NCI-H128 (cell line): ENCODE measurements at regions not wholly inside any gene's neighbourhood (a gene's known extent, or its start where the extent isn't known, plus 50 kb on each side); places are given as distances from the start of the nearest gene placed in this dataset.
"Not testable (repeated sequence)": the region's sequence is repeated elsewhere in the genome, so short reads cannot be mapped to it uniquely, and the experiment has no call there.

ENCODE experiments used
- DNase-seq: peaks from one replicate; lab custom pipeline; 2025; ENCODE audit not compliant: unreplicated experiment; lab: John Stamatoyannopoulos, UW

DNA sequence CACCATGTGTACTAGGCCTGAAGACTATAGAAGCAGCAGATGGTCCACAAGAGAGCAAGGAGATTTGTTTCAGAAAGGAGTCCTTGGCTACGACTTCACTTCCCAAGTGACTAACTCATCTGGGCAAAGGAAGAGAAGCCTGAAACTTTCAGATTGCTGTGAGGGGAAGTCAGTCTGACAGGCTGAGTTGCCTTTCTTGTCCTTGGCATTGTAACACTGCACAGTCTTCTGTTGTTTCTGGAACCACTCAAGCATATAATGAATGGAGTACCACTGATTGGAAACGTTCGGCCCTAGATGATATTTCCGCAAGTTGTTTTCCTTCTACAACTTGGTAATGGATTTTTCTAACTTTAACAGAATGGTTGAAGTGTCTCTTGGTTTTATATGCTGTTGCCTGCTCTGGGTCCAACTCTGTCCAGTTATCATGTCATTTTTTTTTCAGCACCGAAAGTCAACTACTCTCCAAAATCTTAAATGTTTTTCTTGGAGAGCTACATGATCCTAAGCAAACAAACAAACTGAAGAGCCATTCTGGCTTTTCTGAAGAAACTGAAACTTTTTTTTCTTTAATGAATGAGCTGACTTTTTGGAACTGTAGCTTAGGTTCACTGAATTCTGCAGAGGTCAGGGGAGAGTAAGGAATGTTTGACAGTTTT lies 685.7 kb downstream of the MECOM start:
- DNase-seq, result no peak

DNA sequence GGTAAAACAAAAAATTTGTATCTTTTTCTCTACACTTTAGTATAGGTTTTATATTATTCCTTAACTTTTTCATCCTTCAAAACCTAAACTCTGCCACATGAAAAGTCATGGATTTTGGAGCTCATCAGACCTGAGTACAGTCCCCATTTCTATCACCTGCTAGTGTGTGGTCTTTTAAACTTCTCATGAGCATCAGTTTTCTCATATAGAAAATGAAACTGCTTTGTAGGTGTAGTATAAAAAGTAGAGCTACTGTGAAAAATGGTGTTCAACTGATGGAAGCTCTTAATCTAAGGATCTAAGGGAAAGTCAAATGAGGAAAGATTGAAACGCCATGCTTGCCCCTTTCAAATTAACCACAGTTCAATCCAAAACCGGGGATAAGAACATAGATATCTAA lies 686.5 kb downstream of the MECOM start:
- no peak for DNase-seq

DNA sequence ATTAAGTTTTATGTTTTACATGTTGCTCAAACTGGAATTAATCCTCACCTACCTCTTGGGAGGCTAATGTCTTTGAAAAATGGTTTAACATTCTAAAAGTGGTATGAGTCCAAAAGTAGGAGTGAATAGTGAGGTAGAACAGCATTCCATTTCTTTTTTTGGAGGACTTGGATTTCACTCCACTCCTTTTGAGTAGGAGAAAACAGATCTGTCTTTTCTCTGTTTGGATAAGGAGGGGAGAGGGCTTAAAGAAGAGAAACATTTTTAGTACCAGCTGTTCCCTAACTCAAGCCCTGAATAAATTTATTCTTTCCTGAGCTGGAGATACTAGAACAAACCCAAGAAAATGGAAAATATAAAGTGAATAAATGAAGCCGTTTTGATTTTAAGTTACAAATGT lies 687.9 kb downstream of the MECOM start:
- no peak for DNase-seq

DNA sequence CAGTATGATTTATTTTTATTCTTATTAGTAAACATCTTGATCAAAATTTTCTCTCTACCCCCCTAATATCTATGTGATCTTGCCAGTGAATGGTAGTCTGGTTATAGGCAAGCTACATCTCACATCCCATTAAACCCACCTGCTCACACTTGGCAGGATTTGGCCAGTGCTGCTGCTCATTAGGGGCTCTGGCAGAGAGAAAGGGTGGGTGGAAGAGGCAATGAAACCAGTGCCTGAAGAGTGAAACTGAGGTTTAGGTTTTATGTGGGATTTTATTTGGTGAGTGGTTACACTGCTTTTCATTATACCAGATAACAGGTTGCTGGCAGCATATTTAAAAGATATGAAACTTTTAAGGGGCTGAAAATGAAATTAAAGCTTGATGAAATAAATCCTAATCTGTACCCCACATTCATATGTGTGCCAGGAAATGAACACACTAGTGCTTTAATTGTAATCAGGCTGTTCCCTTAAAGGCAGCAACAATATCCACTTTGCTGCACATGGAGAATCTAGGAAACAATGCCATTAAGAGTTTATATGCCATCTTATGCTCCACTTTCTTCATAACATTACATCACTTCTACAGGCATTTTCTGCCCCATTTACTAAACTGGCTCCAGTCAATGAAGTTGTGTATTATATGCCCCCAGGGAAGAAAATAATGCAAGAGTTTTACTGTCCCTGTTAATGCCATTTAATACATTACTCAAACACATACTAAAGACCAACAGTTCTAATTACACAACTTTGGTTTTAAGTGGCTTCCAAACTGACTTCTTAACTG lies 688.7 kb downstream of the MECOM start:
- DNase-seq, result peak; percentile 36

DNA sequence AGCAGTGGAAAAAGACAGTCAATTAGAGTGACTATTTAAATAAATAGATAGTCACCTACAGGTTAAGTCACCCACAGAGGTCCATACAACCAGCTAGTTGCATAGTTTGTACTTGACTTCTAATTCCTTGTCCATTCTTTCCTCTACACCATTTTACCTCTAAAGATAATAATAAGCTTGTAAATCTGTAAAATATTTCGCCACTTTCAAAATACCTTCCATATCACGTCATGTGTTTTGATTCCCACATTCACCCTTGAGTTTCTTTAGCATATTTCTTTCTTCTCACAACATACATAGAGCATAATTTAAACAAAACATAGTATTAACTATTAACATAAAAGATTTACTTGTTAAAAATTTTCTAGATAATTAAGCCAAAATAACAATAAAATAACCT lies 689.6 kb downstream of the MECOM start:
- no peak for DNase-seq

DNA sequence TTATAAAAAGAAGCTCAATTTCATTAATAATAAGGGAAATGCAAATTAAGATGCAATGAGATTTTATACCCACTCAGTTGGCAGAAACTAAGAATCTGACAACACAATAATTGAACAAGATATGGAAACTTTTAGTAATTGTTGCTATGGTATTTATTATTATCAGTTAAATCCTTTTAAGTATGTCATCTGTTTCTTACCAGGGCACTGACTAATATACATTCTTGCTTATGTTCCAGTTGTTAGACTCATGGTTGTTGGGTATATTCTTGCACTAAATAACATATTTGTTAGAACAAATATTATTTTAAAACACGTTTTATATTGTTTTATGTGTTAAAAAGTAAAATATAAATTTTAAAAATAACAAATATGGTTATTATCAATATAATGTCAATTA lies 690.3 kb downstream of the MECOM start:
- DNase-seq, result no peak

DNA sequence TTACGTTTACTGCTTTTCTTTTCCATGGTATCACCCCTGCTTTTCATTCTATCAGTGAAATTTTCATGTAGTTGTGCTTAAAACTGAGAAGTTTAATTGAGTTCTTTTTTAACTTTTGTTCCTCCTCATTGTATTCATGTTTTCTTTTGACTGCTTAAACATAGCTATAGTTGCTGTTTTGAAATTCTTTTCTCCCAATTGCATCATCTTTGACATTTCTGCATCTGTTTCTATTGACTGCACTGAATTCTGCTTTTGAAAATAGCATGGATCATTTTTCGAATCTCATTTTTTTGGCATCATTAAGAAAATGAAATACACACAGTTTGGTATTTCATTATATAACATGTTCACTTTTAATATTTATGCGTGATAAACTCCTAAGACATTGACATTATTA lies 694.9 kb downstream of the MECOM start:
- no peak for DNase-seq

DNA sequence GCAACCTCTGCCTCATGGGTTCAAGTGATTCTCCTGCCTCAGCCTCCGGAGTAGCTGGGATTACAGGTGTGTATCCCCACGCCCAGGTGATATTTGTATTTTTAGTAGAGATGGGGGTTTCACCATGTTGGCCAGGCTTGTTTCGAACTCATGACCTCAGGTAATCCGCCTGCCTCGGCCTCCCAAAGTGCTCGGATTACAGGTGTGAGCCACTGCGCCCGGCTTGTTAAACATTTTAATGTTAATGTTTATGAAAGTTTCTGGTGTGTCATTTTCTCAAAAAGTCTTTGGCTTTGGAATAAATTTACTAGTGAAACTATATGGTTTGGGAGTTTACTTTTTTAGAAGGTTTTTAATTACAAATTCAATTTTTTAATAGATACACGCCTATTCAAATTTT lies 698.8 kb downstream of the MECOM start:
- no peak for DNase-seq

DNA sequence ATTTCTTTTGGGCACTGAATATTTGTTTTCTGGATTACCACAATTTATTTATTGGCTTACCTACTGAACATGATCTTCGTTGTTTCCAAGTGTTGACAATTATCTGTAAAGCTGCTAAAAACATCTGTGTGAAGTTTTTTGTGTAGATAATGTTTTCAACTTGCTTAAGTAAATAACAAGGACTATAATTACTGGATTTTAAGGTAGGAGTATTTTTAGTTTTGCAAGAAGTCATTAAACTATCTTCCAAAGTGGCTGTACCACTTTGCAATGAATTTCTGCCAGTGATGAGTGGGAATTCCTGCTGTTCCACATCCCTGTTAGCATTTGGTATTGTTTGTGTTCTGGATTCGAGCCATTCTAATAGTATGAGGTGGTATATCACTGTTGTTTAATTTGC lies 702.2 kb downstream of the MECOM start:
- DNase-seq, result no peak

DNA sequence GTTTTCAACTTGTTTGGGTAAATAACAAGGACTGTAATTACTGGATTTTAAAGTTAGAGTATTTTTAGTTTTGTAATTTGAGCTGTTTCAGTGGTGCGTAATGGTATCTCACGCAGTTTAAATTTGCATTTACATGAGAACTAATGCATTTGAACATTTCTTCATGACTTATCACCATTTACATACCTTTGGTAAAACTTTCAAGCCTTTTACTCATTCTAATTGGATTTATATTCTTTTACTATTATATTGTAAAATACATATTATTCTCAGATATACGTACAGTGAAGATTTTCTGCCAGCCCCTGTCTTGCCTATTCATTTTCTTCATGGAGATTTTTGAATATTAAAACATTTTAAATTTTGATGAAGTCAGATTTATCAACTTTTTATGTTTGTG lies 703.8 kb downstream of the MECOM start:
- DNase-seq, result no peak

DNA sequence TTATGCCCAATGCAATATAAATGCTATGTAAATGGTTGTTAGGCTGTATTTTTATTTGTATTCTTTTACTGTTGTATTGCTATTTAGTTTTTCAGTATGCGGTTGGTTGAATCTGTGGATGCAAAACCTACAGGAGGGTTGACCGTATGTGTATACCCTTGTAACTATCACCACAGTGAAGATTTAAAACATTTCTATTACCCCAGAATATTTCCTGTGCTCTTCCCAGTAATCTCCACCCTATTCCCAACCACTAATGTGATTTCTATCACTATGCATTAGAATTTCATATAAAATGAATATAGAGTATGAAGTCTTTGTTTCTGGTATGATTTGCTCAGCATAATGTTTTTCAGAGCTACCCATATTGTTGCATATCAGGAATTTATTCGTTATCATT lies 705.0 kb downstream of the MECOM start:
- DNase-seq, result no peak

DNA sequence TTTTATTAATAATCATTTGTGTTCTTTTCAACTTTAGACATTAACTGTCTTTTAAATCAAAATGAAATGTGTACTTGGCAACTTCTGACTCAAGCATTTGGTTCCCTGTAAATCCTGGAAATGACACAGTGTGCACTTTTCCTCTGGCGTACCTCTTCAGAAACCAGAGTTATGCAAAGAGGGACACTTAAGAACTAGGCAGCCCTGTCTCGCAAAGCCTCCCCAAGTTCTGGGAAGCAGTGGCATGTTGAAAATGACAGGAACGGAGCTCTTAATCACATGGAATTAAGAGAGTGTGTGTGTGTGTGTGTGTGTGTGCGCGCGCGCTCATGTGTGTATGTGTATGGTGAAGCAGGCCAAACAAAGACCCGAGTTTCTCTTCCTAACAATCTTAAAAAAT lies 707.4 kb downstream of the MECOM start:
- no peak for DNase-seq

DNA sequence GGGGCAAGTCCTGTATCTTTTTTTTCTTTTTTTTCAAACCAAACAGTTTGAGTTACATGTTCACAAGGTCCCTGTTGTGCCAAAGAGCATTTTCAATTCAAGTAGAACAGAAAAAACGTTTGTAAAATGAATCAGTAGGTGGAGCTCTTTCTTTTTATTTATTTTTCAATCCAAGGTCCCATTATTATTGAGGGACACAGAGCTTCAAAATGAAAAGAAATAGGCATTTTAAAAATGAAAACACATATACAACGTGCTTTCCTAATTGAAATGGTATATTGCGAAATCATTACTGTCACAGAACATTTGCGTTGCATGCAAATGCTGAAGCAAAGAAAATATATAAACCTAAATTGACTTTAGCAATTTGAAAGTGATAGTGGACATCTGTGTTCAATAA lies 711.0 kb downstream of the MECOM start:
- DNase-seq, result peak; percentile 8

DNA sequence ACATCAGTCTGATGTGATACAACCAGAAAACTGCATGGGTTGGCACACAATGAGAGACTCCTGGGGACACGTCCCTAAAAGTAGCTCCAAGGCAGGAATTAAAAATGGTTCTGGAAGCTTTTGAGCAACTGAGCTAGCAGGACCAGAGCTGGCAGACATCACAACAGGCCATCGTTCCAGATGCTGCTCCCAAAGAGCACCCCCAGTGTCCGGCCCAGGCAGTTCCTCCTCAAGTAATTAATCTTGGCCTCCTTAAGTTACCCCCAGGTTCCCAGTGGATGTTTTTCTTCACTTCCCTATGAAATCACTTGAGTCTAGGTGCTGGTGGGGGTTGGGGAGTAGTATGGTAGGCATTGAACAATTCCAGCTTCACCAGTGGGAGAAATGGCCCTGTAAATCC lies 711.6 kb downstream of the MECOM start:
- DNase-seq, result no peak

DNA sequence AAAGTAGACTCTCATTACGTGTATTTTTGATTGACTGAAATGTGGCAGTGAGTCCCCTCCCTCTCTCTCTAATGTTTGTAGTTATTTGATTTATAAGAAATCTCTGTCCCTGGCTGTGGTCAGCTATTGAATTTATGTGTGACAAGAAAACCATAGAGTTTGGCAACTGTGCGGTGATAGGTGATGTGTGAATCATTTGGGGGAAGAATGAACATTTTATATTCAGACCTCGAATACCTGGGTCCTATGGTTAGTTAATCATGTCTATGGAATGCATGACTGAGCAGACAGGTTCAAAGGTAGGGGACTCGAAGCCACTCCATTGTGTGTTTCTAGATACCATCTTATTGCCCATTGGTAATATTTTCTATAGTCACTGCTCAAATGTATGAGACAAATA lies 712.1 kb downstream of the MECOM start:
- DNase-seq, result no peak

DNA sequence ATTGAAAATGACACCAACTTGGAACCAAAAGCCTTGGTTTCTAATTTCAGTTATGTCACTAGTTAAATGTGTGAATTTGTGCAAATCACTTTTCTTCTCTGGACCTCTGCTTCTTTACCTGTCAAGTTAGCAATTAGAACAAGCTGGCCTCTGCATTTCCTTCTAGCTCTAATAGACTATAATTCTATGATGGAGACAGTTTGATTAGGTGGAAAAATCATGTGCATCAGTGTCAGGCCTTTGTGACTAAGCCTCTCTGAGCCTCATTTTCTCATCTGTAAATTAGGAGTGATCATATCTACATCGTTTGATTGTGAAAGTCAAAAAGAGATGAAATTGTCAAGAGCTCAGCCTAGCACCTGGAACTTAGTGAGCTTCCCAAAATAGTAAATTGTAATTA lies 712.9 kb downstream of the MECOM start:
- no peak for DNase-seq

DNA sequence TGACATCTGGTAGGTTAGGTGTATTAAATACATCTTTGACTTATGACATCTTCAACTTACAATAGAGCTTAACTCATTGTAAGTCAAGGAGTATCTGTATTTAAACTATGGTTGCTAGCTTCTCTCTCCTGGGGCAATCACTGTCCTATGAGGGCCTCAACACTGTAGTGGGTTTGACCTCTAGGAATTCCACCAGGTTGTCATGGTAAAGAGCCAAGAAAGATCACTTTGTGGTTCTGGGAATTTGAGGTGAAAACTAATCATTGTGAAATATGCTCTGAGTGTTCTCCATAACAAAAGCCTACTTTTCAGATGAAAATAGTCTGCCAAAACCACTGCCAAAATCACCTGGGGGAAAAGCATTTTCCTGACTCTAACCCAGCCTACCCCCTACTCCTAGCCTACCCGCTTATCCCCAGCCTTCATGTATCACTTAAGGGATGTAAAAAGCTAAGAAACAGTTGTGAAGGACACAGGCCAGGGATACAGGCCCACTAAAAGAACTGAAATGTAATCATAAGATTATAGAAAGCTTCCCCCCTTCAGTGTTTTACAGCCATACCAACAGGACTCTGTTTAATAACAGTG lies 723.8 kb downstream of the MECOM start:
- DNase-seq, result no peak

DNA sequence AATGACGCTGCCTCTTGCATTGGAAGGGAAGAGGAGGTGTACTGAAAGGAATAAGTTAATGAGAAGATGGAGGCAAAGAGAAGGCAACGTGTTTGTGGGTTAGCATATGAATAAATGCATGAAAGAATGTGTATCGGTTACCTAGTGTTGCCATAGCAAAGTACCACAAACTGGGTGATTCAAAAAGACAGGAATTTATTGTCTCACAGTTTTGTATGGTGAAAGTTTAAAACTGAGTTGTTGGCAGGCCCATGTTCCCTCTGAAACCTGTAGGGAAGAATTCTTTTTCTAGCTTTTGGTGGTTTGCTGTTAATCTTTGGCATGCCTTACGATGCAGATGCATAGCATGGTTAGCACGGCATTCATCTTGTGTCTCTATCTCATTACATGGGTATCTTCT lies 729.9 kb downstream of the MECOM start:
- no peak for DNase-seq

DNA sequence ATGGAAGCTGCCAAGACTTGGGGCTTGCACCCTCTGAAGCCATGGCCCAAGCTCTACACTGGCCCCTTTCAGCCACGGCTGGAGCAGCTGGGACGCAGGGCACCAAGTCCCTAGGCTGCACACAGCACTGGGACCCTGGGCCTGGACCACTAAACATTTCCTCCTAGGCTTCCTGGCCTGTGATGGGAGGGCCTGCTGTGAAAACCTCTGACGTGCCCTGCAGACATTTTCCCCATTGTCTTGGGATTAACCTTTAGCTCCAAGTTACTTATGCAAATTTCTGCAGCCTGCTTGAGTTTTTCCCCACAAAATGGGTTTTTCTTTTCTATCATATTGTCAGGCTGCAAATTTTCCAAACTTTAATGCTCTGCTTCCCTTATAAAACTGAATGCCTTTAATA lies 733.5 kb downstream of the MECOM start:
- DNase-seq, result not testable (repeated sequence)

DNA sequence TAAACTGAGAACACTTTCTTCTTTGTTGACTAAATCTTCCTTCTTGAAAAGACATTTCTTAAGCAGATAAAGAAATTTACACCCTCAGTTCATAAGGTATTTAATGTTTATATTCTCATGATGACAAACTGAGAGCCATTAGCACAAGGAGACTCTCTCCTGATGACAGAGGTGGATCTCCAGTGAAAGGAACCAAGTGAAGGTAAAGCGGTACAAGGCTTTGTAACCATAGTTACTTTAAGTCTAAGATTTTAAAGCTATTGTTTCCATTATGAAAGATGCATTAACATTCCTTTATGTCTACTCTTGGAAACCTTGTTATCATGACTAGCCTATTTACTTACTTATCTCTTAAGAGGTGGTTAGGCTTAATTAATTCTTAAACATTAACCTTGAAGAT lies 737.1 kb downstream of the MECOM start:
- DNase-seq, result no peak

DNA sequence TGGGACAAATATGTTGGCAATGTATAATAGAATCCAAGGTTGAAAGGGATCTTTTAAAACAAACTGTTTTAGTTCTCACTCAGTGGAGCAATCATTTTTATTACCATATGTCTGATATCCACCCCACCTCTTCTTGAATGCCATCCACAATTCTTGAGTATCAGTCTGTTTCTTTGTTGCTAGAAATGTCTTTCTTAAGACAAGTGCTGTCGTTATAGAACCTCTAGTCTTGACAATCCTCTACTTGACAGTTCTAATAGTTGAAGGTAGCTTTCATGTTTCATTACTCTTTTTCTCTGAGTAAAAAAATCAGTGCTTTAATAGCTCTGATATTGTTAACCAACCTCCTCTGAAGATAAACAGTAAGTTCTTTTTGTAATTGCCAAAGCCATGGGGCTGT lies 737.9 kb downstream of the MECOM start:
- DNase-seq, result no peak

DNA sequence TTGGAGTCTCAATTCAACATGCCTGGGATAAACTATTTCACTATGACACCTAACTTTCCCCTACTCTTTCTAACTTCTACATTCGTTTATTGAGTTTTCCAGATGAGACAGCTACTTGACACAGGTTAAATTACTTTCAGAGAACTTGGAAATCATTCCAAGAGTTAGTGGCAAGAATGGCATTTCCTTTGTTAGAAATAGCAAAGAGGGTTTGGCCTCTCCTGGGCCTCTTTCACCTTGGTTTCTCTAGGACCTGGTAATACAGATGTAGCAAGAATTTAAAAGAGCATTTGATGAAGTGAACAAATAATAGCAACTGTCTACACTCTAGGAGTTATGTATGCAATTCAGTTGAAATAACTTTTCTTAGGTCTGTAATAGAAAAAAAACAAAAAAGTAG lies 748.9 kb downstream of the MECOM start:
- DNase-seq, result no peak

DNA sequence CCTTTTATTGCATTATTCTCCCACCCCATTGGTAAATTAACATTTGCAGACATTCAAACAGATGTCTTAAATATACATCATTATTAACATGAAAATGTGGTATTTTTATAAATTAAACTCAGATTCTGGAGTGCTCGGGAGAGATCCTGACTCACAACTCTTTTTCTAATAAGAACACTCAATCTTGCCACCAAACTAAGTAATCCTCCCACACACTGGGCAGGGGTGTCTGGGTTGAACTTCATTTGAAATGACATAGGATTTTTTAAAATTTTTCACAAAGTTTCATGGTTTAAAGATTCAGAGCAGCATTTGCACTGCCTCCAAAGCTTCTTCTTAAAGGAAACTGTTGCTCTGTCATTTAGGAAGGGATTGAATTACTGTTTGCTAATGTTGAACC lies 754.3 kb downstream of the MECOM start:
- DNase-seq, result no peak
